Left hindlimb (tissue), 1 donor: ENCODE measurements at regions not wholly inside any gene's neighbourhood (a gene's known extent, or its start where the extent isn't known, plus 50 kb on each side); places are given as distances from the start of the nearest gene placed in this dataset.

ENCODE experiments used
- DNase-seq: peaks from one replicate; pipeline ENCODE4 v3.0.0-alpha.2; 2018

DNA sequence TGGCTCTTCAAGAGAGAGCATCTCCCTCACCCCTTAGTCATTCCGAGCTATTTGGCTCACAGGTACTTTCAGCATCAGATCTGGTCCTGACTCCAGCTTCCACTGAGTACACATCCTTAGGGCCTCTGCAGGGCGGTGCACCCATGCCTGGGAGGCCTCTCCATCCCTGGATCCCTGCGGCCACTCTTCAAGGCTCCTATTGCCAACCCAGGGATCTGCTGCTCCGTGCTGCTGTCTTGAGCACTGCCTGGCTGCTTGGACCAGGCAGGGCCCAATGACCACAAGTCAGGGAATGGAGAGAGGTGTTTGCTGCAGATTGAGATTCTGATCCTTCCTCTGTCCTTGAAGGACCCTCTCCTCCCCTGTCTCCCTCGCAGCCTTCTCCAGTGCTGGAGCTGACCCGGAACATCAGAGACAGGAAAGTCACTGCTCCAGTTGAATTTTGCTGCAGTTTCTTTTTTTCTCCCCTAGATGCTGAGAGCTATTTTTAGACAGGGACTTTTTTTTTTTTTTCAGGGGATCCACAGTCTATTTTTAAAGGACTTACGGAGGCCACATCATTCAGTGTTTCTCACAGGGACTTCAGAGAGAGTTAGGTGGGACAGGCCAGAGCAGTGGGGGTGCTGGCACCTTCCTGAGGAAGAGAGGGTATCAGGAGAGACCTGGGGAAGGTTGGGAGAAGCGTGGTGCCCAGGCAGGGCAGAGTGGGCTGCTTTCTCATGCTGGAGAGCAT, 50.1 kb upstream of the KCNA1 start:
- no peak for DNase-seq
